HepG2 (cell line): ENCODE measurements at regions not wholly inside any gene's neighbourhood (a gene's known extent, or its start where the extent isn't known, plus 50 kb on each side); places are given as distances from the start of the nearest gene placed in this dataset.

ENCODE experiments used
- ATAC-seq: fragments of 200-7000 bp; cut with Tn5 transposase; 3 replicates; pipeline ENCODE4 v1.9.1; 2020; ENCODE audit warnings: mild to moderate bottlenecking, moderate library complexity
- BruUV-seq: library from RNA; stranded (reverse); fragments of 400-500 nt; replicated peaks from 2 replicates; lab custom pipeline; 2021; lab: Mats Ljungman, UMichigan
- CTCF ChIA-PET: fragments of 300-600 bp; formaldehyde crosslinking; extraction: SDS; loops from one replicate; lab custom pipeline; 2021; ENCODE audit warnings: low total read pairs, inconsistent platforms, low intra/inter-chr PET ratio; lab: Yijun Ruan, JAX
- POLR2A ChIA-PET: fragments of 350-600 bp; sonication (Branson Sonifier 250); formaldehyde crosslinking; loops from one replicate; lab custom pipeline; 2020; ENCODE audit warnings: antibody characterized with exemption, inconsistent platforms; lab: Yijun Ruan, JAX
- DNase-seq: peaks from one replicate; pipeline ENCODE4 v3.0.0-alpha.2; 2015; ENCODE audit warnings: low spot score
- FAIRE-seq: peaks from 3 replicates; lab custom pipeline; 2011; peaks lifted over from hg19 to GRCh38; lab: Jason Lieb, UNC
- H2AFZ ChIP-seq: one replicate; pipeline ENCODE4 v1.6.1; 2011; ENCODE audit warnings: low read length, inconsistent platforms
- H3K27ac ChIP-seq: fragments of 300-600 bp; 3 replicates; pipeline ENCODE4 v1.8.0; 2011; ENCODE audit warnings: mixed run types, mild to moderate bottlenecking, mixed read lengths, low read length, inconsistent platforms; ENCODE audit not compliant: insufficient read depth; ENCODE audit errors: extremely low read length
- H3K27me3 ChIP-seq, 2 experiments: fragments of 200-600 bp in 1 of 2; 2 replicates in 1 of 2; 3 replicates in 1 of 2; pipeline versions ENCODE4 v1.6.0 to v1.8.0; 2011; ENCODE audit warnings: low read length in 2 of 2, mild to moderate bottlenecking in 2 of 2, moderate library complexity in 2 of 2, inconsistent platforms in 1 of 2; ENCODE audit not compliant: insufficient read depth in 2 of 2, control insufficient read depth in 1 of 2
- H3K36me3 ChIP-seq, 2 experiments: fragments of 200-600 bp in 1 of 2; replicated peaks in 1 of 2; 2 replicates in 1 of 2; 3 replicates in 1 of 2; pipeline versions ENCODE4 v1.5.1 to v1.8.0; 2011; ENCODE audit warnings: low read length in 2 of 2, inconsistent platforms in 1 of 2; ENCODE audit not compliant: insufficient read depth in 2 of 2, control insufficient read depth in 1 of 2
- H3K4me1 ChIP-seq: 2 replicates; pipeline ENCODE4 v1.5.1; 2012; ENCODE audit warnings: low read length, inconsistent platforms; ENCODE audit not compliant: insufficient read depth
- H3K4me2 ChIP-seq: 2 replicates; pipeline ENCODE4 v1.6.0; 2011; ENCODE audit warnings: low read depth, low read length, inconsistent platforms
- H3K4me3 ChIP-seq, 3 experiments: fragments of 200-600 bp in 1 of 3; sonication (generic), shearing (Covaris generic) in 1 of 3; replicated peaks in 1 of 3; 2 replicates each; pipeline ENCODE4 v1.5.1; 2011 to 2016; ENCODE audit warnings: low read length in 3 of 3, inconsistent platforms in 2 of 3, low read depth in 2 of 3, mild to moderate bottlenecking in 2 of 3, control low read depth in 1 of 3, mixed read lengths in 1 of 3; ENCODE audit not compliant: insufficient read depth in 1 of 3
- H3K79me2 ChIP-seq: one replicate; pipeline ENCODE4 v1.6.1; 2011; ENCODE audit warnings: low read length, inconsistent platforms; ENCODE audit not compliant: insufficient read depth
- H3K9ac ChIP-seq: 2 replicates; pipeline ENCODE4 v1.6.0; 2011; ENCODE audit warnings: mild to moderate bottlenecking, low read depth, low read length, inconsistent platforms; ENCODE audit not compliant: insufficient read depth
- H3K9me3 ChIP-seq: 2 replicates; pipeline ENCODE4 v1.5.1; 2012; ENCODE audit warnings: mild to moderate bottlenecking, low read length
- H4K20me1 ChIP-seq: 2 replicates; pipeline ENCODE4 v1.6.0; 2011; ENCODE audit warnings: inconsistent platforms, mild to moderate bottlenecking, low read length, moderate library complexity; ENCODE audit not compliant: insufficient read depth
- CENPX ChIP-seq: sonication (generic); formaldehyde crosslinking; IDR thresholded peaks from 2 replicates; pipeline ENCODE4 v1.9.0; 2021; ENCODE audit warnings: mild to moderate bottlenecking, missing genetic modification reagents, moderate library complexity
- CREM ChIP-seq, 2 experiments: sonication (generic) in 1 of 2; formaldehyde crosslinking in 1 of 2; IDR thresholded peaks; 2 replicates each; pipeline versions ENCODE4 v1.4.0 to v1.6.1; 2016 to 2020; ENCODE audit warnings: antibody characterized with exemption in 1 of 2, mild to moderate bottlenecking in 1 of 2, missing genetic modification reagents in 1 of 2
- GPBP1L1 ChIP-seq: sonication (generic); formaldehyde crosslinking; IDR thresholded peaks from 2 replicates; pipeline ENCODE4 v1.5.0; 2020; ENCODE audit warnings: mild to moderate bottlenecking, missing genetic modification reagents
- KLF11 ChIP-seq: IDR thresholded peaks from 2 replicates; pipeline ENCODE4 v1.6.1; 2016; ENCODE audit warnings: missing compliant biosample characterization
- MXD3 ChIP-seq: IDR thresholded peaks from 2 replicates; pipeline ENCODE4 v1.6.1; 2016; ENCODE audit warnings: mild to moderate bottlenecking, missing biosample characterization, missing genetic modification reagents
- NFYB ChIP-seq: sonication (generic); formaldehyde crosslinking; IDR thresholded peaks from 2 replicates; pipeline ENCODE4 v1.4.0; 2020; ENCODE audit warnings: missing genetic modification reagents
- PAX8 ChIP-seq: sonication (generic); formaldehyde crosslinking; IDR thresholded peaks from 2 replicates; pipeline ENCODE4 v1.8.0; 2022; ENCODE audit warnings: mild to moderate bottlenecking, missing genetic modification reagents, borderline replicate concordance
- PREB ChIP-seq: sonication (generic); formaldehyde crosslinking; IDR thresholded peaks from 2 replicates; pipeline ENCODE4 v1.4.0; 2020; ENCODE audit warnings: missing genetic modification reagents
- RXRB ChIP-seq: IDR thresholded peaks from 2 replicates; pipeline ENCODE4 v1.6.1; 2016; ENCODE audit warnings: borderline replicate concordance, missing genetic modification reagents, missing compliant biosample characterization
- SCMH1 ChIP-seq: sonication (generic); formaldehyde crosslinking; IDR thresholded peaks from 2 replicates; pipeline ENCODE4 v1.9.0; 2021; ENCODE audit warnings: missing genetic modification reagents, mild to moderate bottlenecking, borderline replicate concordance
- ZNF382 ChIP-seq: sonication (generic); formaldehyde crosslinking; IDR thresholded peaks from 2 replicates; pipeline ENCODE4 v1.5.0; 2020; ENCODE audit warnings: missing genetic modification reagents, mild to moderate bottlenecking, borderline replicate concordance
- ZNF564 ChIP-seq: sonication (generic); formaldehyde crosslinking; IDR thresholded peaks from 2 replicates; pipeline ENCODE4 v1.8.1; 2023; ENCODE audit warnings: mild to moderate bottlenecking, missing genetic modification reagents
- ZNF720 ChIP-seq: sonication (generic); formaldehyde crosslinking; IDR thresholded peaks from 2 replicates; pipeline ENCODE4 v1.4.0; 2020; ENCODE audit warnings: missing genetic modification reagents
- ZNF749 ChIP-seq: sonication (generic); formaldehyde crosslinking; IDR thresholded peaks from 2 replicates; pipeline ENCODE4 v1.8.0; 2022; ENCODE audit warnings: mild to moderate bottlenecking, missing genetic modification reagents, moderate library complexity, borderline replicate concordance
- WGBS: methylation state at CpG from one replicate; pipeline ENCODE4 v1.1.6; 2017; ENCODE audit warnings: low lambda C conversion rate; 5-methylcytosine and 5-hydroxymethylcytosine counted together
- in situ Hi-C: cut with HindIII; loops from 2 replicates; pipeline ENCODE4 v1.10.0; 2017; ENCODE audit warnings: low pct_unique_long_range_greater_than_20kb; ENCODE audit not compliant: extremely low pct_ligation_motif_present
- intact Hi-C: fragments of 100-400 bp; cut with micrococcal nuclease; formaldehyde crosslinking; loops from one replicate; pipeline ENCODE4 v1.10.0; 2022; ENCODE audit not compliant: unreplicated experiment

GRCh38 chr3:95521396-95521795 lies 1293.0 kb upstream of the EPHA6 start (continued):
- TF ChIP-seq CREM (IDR thresholded peaks at IDR 0.05), result no peak
- no peak for TF ChIP-seq CREM (CRISPR knock-in tag; IDR thresholded peaks at IDR 0.05)

GRCh38 chr3:95522449-95522848 lies 1291.9 kb upstream of the EPHA6 start:
- POLR2A ChIA-PET, result no interaction called here
- no peak overlapping the region for H2AFZ ChIP-seq
- no peaks in the 10 kb centered on the region for H3K4me1 ChIP-seq
- no peak overlapping the region for H3K4me2 ChIP-seq
- no peak overlapping the region for H3K27ac ChIP-seq
- no peak for FAIRE-seq
- H3K9me3 ChIP-seq, result no peaks in the 10 kb centered on the region
- intact Hi-C loops (no loop called here), in situ Hi-C loops (no loop called here)
- CTCF ChIA-PET, result no interaction called here
- TF ChIP-seq PAX8 (no peak), ZNF564 (CRISPR knock-in tag) (no peak), NFYB (CRISPR knock-in tag) (no peak), ZNF382 (CRISPR knock-in tag) (no peak), CENPX (no peak), ZNF720 (CRISPR knock-in tag) (no peak), ZNF749 (no peak), RXRB (CRISPR knock-in tag) (no peak), SCMH1 (CRISPR knock-in tag) (no peak), MXD3 (no peak), GPBP1L1 (CRISPR knock-in tag) (no peak), PREB (CRISPR knock-in tag) (no peak), KLF11 (CRISPR knock-in tag) (no peak)
- H3K36me3 ChIP-seq, result no peaks in the 10 kb centered on the region
- no TSS peak for BruUV-seq
- no peaks in the 10 kb centered on the region for H3K27me3 ChIP-seq
- no peaks in the 10 kb centered on the region for H3K79me2 ChIP-seq
- H4K20me1 ChIP-seq, result no peaks in the 10 kb centered on the region
- 17% methylated on average over 2 of the region's 2 CpGs for WGBS
- DNase-seq, result no peak
- no peak for ATAC-seq
- H3K4me3 ChIP-seq, result no peak overlapping the region
- no peak overlapping the region for H3K9ac ChIP-seq
